ENCODE measurements at regions not wholly inside any gene's neighbourhood (a gene's known extent, or its start where the extent isn't known, plus 50 kb on each side); places are given as distances from the start of the nearest gene placed in this dataset.
"Not testable (repeated sequence)": the region's sequence is repeated elsewhere in the genome, so short reads cannot be mapped to it uniquely, and the experiment has no call there.

- DNase-seq = no peak
Observed at GRCh38 chr2:205901491-205901890, 184.5 kb downstream of the INO80D start.

DNA sequence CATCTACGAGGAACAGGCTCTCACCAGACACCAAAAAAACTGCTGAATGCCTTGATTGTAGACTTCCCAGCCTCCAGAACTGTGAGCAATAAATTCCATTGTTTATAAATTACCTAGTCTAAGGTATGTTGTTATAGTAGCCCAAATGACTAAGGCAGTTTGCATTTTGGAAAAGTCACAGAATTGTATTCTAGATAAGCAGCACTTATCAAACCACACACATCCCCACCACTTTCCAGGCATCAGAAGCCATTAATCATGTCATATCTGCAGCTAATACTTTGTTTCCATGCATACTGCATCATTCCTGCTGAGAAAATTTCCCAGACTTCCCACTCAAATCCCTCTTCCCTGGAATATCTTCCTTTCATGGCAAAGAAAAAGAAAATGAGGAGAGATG is 187.2 kb downstream of the INO80D start:
- DNase-seq = no peak

- DNase-seq = no peak
Observed at GRCh38 chr2:205895981-205896655, 189.9 kb downstream of the INO80D start.

GRCh38 chr2:205892665-205893259 is 193.2 kb downstream of the INO80D start:
- DNase-seq = no peak

DNA sequence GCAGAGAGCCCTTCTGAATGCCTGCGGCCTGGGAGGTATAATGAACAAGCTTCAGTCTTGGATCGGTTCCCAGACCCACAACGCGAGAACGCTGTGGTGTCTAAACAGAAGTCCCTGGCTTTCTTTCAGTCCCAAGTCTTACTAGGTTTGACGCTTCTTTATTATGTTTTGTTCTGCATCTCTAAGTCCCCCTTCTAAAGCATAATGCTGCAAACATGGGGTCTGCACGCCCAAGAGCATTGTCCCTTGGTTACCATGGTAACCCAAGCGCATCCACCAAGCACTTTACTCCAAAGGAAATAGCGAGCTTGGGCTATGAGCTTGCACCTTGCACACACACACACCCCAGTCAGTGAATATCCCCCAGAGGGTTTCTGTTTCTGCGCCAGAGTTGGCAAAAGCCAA is 193.7 kb downstream of the INO80D start:
- no peak for DNase-seq

GRCh38 chr2:205889114-205889513 is 196.9 kb downstream of the INO80D start:
- no peak for DNase-seq

GRCh38 chr2:205887637-205888036 is 198.3 kb downstream of the INO80D start:
- DNase-seq = no peak

GRCh38 chr2:205885492-205886099 is 200.4 kb downstream of the INO80D start:
- DNase-seq = peak; percentile 40

- no peak for DNase-seq
Observed at GRCh38 chr2:205883965-205884364, 201.7 kb downstream of the NRP2 start.

- no peak for DNase-seq
Observed at GRCh38 chr2:205882806-205883425, 200.6 kb downstream of the NRP2 start.

DNA sequence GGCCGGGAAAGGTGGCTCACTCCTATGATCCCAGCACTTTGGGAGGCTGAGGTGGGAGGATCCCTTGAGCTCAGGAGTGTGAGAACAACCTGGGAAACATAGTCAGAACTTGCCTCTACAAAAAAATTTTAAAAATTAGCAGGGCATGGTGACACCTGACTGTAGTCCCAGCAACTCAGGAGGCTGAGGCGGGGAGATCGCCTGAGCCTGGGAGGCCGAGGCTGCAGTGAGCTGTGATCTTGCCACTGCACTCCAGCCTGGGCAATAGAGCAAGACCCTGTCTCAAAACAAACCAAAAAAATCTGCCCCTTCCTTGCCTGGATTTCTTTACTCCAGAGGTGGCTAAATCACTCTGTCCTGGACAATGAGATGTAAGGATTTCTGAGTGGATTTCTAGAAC is 197.7 kb downstream of the NRP2 start:
- DNase-seq = no peak

GRCh38 chr2:205878999-205879762 is 196.9 kb downstream of the NRP2 start:
- DNase-seq = no peak

- no peak for DNase-seq
Observed at GRCh38 chr2:205877496-205877895, 195.2 kb downstream of the NRP2 start.

DNA sequence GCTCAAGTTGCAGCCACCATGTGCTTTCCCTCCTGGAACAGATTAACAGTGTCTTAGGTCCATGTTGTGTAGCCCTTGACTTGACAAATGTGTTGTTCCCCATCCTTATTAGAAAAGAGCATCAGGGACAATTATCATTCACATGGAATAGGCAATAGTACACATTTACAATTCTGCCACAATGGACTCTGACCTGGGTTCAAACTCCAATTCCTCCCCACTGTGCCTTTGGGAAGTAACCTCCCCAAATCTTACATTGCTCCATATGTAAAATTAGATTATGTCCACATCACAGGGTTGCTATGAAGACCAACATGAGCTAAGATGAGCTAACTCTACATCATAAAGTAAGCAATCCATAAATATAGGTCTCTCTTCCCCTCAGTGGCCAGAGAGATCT is 193.8 kb downstream of the NRP2 start:
- DNase-seq = no peak

DNA sequence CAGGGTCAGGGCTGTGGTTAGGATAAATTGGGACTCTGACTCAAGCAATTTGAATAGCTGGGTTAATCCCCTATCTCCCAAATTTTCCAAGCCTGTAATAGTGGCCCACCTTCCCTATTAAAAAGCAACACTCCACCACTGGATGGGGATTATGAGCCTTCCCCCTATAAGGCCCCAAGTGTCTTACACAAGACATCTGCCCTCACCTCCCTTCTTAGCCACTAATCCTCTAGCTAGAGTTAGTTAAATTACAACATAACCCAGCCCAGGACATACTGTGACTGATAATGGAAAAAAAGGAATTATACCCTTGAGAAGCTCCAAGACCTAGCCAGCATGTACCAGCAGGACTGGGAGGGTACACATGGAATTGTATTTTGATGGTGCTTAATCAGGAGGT is 190.4 kb downstream of the NRP2 start:
- DNase-seq = no peak

- DNase-seq = no peak
Observed at GRCh38 chr2:205869439-205869838, 187.1 kb downstream of the NRP2 start.

DNA sequence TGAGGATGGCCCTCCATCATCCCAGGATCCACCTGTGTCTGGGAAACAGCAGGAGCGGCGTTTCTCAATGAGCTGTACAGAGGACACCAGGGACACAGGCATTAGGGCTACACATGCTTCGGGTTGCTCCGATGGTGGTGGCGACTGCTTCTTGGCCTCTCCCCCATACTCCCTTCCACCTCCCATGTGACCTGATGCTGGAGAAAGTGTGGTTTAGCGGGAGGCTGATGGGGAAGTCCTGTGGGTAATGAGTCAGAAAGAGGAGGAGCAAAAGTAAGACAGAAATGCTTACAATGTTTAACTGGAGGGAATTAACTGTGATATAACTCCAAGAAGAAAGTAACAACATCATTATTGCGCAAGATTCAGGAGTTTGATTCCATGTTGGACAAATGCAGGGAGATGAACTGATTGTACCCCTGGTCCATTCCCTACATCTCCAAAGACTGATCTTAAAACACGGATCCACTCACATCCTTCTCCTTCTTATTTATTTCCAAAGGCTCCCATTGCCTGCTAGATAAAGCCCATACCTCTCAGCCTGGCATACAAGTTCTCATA is 186.6 kb downstream of the NRP2 start:
- DNase-seq = peak; percentile 2

GRCh38 chr2:205868053-205868452 is 185.8 kb downstream of the NRP2 start:
- no peak for DNase-seq

- DNase-seq = no peak
Observed at GRCh38 chr2:205867371-205867770, 185.1 kb downstream of the NRP2 start.

DNA sequence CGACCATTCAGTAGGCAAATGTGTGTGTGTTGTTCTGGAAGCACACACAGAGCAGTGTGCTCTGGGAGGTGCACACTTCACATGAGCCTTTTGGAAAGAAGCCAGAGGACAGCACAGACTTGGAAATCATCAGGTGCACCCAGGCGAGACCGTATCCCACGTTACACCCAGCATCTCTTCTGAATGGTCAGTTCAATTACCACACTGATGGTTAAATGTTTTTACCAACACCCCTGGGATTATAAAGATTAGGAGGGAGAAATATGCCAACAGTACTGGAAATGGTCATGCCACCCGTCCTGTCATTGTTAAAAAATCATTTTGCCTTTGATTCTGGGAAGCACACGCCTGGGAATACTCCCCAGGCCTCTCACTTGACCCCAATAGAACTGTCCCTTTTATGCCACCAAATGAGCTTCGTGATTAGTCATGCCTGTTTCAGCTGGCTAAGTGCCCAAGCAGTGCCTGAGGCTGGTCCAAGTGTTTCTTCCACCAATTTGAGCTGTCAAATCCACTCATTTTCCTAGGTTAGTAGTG is 183.7 kb downstream of the NRP2 start:
- no peak for DNase-seq

GRCh38 chr2:205865056-205865455 is 182.8 kb downstream of the NRP2 start:
- DNase-seq = no peak

GRCh38 chr2:205864491-205864890 is 182.2 kb downstream of the NRP2 start:
- DNase-seq = no peak

DNA sequence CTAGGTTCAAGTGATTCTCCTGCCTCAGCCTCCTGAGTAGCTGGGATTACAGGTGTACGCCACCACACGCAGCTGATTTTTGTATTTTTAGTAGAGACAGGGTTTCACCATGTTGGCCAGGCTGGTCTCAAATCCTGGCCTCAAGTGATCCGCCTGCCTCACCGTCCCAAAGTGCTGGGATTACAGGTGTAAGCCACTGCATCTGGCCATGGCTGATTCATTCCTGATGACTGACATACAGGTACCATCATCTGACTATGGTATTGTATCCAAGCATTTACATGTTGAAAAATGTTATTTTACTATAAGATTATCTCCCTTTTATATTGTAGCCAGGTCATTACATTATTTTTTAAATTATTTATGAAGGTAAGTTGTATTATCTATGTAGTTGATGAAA is 180.5 kb downstream of the NRP2 start:
- DNase-seq = not testable (repeated sequence)

Data from CD4-positive, alpha-beta T cell treated with Interleukin-17A for 1 hour (primary cell).